K562 (cell line): ENCODE measurements at regions not wholly inside any gene's neighbourhood (a gene's known extent, or its start where the extent isn't known, plus 50 kb on each side); places are given as distances from the start of the nearest gene placed in this dataset.

Source experiments
- ATAC-seq: fragments of 200-7000 bp; cut with Tn5 transposase; 3 replicates; pipeline ENCODE4 v1.9.1; 2020; ENCODE audit warnings: moderate library complexity
- BruUV-seq: library from RNA; stranded (reverse); fragments of 400-500 nt; replicated peaks from 2 replicates; lab custom pipeline; 2021; lab: Mats Ljungman, UMichigan
- CTCF ChIA-PET: fragments of 300-600 bp; formaldehyde crosslinking; extraction: SDS; loops from one replicate; lab custom pipeline; 2021; ENCODE audit warnings: low intra/inter-chr PET ratio; lab: Yijun Ruan, JAX
- POLR2A ChIA-PET: fragments of 300-600, 350-650 bp; sonication (Branson Sonifier 250); formaldehyde crosslinking; extraction: SDS; loops from one replicate; lab custom pipeline; 2021; ENCODE audit warnings: antibody characterized with exemption, inconsistent platforms; lab: Yijun Ruan, JAX
- DNase-seq, 4 experiments: peaks; one replicate each; pipeline versions ENCODE4 v3.0.0 to v3.0.0-alpha.2; 2011 to 2018; ENCODE audit warnings: low spot score in 3 of 4, mixed read lengths in 3 of 4; ENCODE audit errors: extremely low read depth in 1 of 4
- FAIRE-seq: peaks from 2 replicates; lab custom pipeline; 2011; peaks lifted over from hg19 to GRCh38; lab: Jason Lieb, UNC
- H2AFZ ChIP-seq: 2 replicates; pipeline ENCODE4 v1.6.0; 2011; ENCODE audit warnings: low read depth, low read length, control low read depth, inconsistent platforms
- H3K27ac ChIP-seq: fragments of 200-600 bp; 3 replicates; pipeline ENCODE4 v1.8.0; 2011; ENCODE audit warnings: low read depth, mild to moderate bottlenecking, control low read depth, inconsistent platforms, low read length, moderate library complexity, mixed read lengths; ENCODE audit errors: extremely low read depth
- H3K27me3 ChIP-seq, 2 experiments: fragments of 300-600 bp in 1 of 2; 2 replicates in 1 of 2; 3 replicates in 1 of 2; pipeline versions ENCODE4 v1.6.0 to v1.8.0; 2011; ENCODE audit warnings: inconsistent platforms in 2 of 2, low read length in 2 of 2, mild to moderate bottlenecking in 1 of 2, mixed read lengths in 1 of 2, moderate library complexity in 1 of 2; ENCODE audit not compliant: control insufficient read depth in 2 of 2, insufficient read depth in 2 of 2
- H3K36me3 ChIP-seq: fragments of 300-600 bp; 3 replicates; pipeline ENCODE4 v1.8.0; 2011; ENCODE audit warnings: mild to moderate bottlenecking, low read length, inconsistent platforms; ENCODE audit not compliant: control insufficient read depth, insufficient read depth
- H3K4me1 ChIP-seq, 2 experiments: fragments of 200-600 bp in 1 of 2; replicated peaks in 1 of 2; 2 replicates in 1 of 2; 3 replicates in 1 of 2; pipeline versions ENCODE4 v1.5.1 to v1.8.0; 2011; ENCODE audit warnings: inconsistent platforms in 2 of 2, low read length in 2 of 2, mild to moderate bottlenecking in 1 of 2, mixed read lengths in 1 of 2, moderate library complexity in 1 of 2; ENCODE audit not compliant: control insufficient read depth in 2 of 2, insufficient read depth in 2 of 2
- H3K4me2 ChIP-seq: 2 replicates; pipeline ENCODE4 v1.6.1; 2011; ENCODE audit warnings: low read length, control low read depth, inconsistent platforms, mixed read lengths; ENCODE audit not compliant: insufficient read depth
- H3K4me3 ChIP-seq: fragments of 200-600 bp; sonication (generic), shearing (Covaris generic); 2 replicates; pipeline ENCODE4 v1.5.1; 2016; ENCODE audit warnings: control low read depth, inconsistent platforms
- H3K79me2 ChIP-seq: fragments of 200-600 bp; 3 replicates; pipeline ENCODE4 v1.8.0; 2011; ENCODE audit warnings: low read length, inconsistent platforms; ENCODE audit not compliant: control insufficient read depth, insufficient read depth
- H3K9ac ChIP-seq, 2 experiments: 2 replicates each; pipeline versions ENCODE4 v1.6.0 to v1.6.1; 2011; ENCODE audit warnings: low read depth in 2 of 2, low read length in 2 of 2, control low read depth in 1 of 2, inconsistent platforms in 1 of 2, mild to moderate bottlenecking in 1 of 2, mixed read lengths in 1 of 2; ENCODE audit not compliant: insufficient read depth in 1 of 2
- H3K9me1 ChIP-seq: one replicate; pipeline ENCODE4 v1.6.0; 2011; ENCODE audit warnings: inconsistent platforms, mild to moderate bottlenecking, low read length, moderate library complexity; ENCODE audit not compliant: control insufficient read depth, insufficient read depth
- H3K9me3 ChIP-seq: replicated peaks from 2 replicates; pipeline ENCODE4 v1.5.1; 2011; ENCODE audit warnings: low read depth, low read length, inconsistent platforms; ENCODE audit not compliant: control insufficient read depth, insufficient read depth
- H4K20me1 ChIP-seq: replicated peaks from 2 replicates; pipeline ENCODE4 v1.6.1; 2011; ENCODE audit warnings: low read length, inconsistent platforms, mixed read lengths; ENCODE audit not compliant: control insufficient read depth, insufficient read depth
- ARID1B ChIP-seq: fragments of 450-650 bp; IDR thresholded peaks from 2 replicates; pipeline ENCODE4 v1.6.1; 2016; ENCODE audit warnings: antibody characterized with exemption, mild to moderate bottlenecking, inconsistent platforms
- BHLHE40 ChIP-seq: IDR thresholded peaks from 2 replicates; pipeline ENCODE4 v1.6.1; 2011; ENCODE audit warnings: low read length, improper control_type of control experiment
- CC2D1A ChIP-seq: fragments of 450-650 bp; IDR thresholded peaks from 2 replicates; pipeline ENCODE4 v1.6.1; 2017; ENCODE audit warnings: mild to moderate bottlenecking
- CHD1 ChIP-seq: fragments of 200-600 bp; sonication (generic); IDR thresholded peaks from one replicate; pipeline ENCODE4 v1.6.1; 2012; ENCODE audit warnings: mild to moderate bottlenecking, moderate library complexity, low read length, inconsistent platforms
- JUND ChIP-seq, 2 experiments: IDR thresholded peaks; 2 replicates in 1 of 2; 3 replicates in 1 of 2; pipeline ENCODE4 v1.6.1; 2011; ENCODE audit warnings: borderline replicate concordance in 2 of 2, low read depth in 2 of 2, low read length in 2 of 2, improper control_type of control experiment in 1 of 2, missing biosample characterization in 1 of 2, missing genetic modification characterization in 1 of 2, missing genetic modification reagents in 1 of 2
- PHF21A ChIP-seq: fragments of 450-650 bp; IDR thresholded peaks from 2 replicates; pipeline ENCODE4 v1.6.1; 2017; ENCODE audit warnings: low read depth, borderline replicate concordance
- POU5F1 ChIP-seq: fragments of 150-350 bp; IDR thresholded peaks from 2 replicates; pipeline ENCODE4 v1.6.1; 2014; ENCODE audit warnings: borderline replicate concordance, low read length, low read depth, mild to moderate bottlenecking; ENCODE audit not compliant: partially characterized antibody
- SOX6 ChIP-seq: fragments of 450-650 bp; IDR thresholded peaks from 2 replicates; pipeline ENCODE4 v1.6.1; 2014; ENCODE audit warnings: mild to moderate bottlenecking
- XRCC5 ChIP-seq: fragments of 200-400 bp; formaldehyde crosslinking; IDR thresholded peaks from 2 replicates; pipeline ENCODE4 v1.6.1; 2017; ENCODE audit warnings: low read depth, mild to moderate bottlenecking, low read length
- ZNF695 ChIP-seq: fragments of 450-650 bp; formaldehyde crosslinking; IDR thresholded peaks from 2 replicates; pipeline ENCODE4 v1.4.0; 2020; ENCODE audit warnings: mild to moderate bottlenecking, moderate library complexity
- WGBS: fragments of 100-300 bp; shearing (Covaris generic); methylation state at CpG from one replicate; pipeline ENCODE4 v1.1.6; 2016; ENCODE audit warnings: low coverage, mixed read lengths; ENCODE audit not compliant: insufficient coverage; ENCODE audit errors: missing lambda C conversion rate; 5-methylcytosine and 5-hydroxymethylcytosine counted together
- in situ Hi-C: fragments of 300-500 bp; cut with MboI; formaldehyde crosslinking; loops from 4 replicates; pipeline ENCODE4 v1.15.0; 2018; ENCODE audit warnings: inconsistent platforms, mixed read lengths
- intact Hi-C: fragments of 100-400 bp; cut with micrococcal nuclease; formaldehyde crosslinking; loops from 2 replicates; pipeline ENCODE4 v1.14.2; 2022
- TF ChIP-seq, protein P1 (sequence below): sonication (generic); formaldehyde crosslinking; IDR thresholded peaks from 2 replicates; pipeline ENCODE4 v1.8.1; 2023; ENCODE audit warnings: mild to moderate bottlenecking, missing genetic modification reagents
- TF ChIP-seq, protein P2 (sequence below): fragments of 450-650 bp; formaldehyde crosslinking; conservative IDR thresholded peaks from 2 replicates; pipeline ENCODE4 v1.4.0; 2022; ENCODE audit warnings: mild to moderate bottlenecking, missing genetic modification characterization
- TF ChIP-seq, protein P3 (sequence below): fragments of 450-650 bp; formaldehyde crosslinking; IDR thresholded peaks from 2 replicates; pipeline ENCODE4 v1.4.0; 2020; ENCODE audit warnings: mild to moderate bottlenecking, mixed read lengths

DNA sequence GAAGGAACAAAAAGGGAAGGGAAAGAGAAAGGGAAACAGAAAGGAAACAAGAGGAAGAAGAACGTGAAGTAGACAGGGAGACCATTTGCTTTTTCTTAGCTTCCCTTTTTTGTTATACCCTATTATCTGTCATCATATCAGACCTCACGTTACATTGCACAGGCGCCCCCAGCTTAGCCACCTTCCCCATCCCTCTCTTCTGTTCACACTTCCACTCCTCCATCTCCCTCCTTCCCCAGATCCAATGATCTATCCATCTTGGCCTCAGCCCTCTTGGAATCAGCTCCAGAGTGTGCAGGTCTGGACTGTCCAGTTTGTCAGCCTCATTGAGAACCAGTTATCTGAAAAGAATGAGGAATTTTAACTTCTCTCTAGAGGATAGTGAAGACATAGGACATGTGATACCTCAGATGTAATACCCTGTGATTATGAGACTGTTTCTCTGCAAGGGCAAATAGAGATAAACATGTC, 101.1 kb upstream of the ERRFI1 start:
- no peak for ATAC-seq
- Histone ChIP-seq H3K4me2 (no peak overlapping the region; the same call in 1 of the 2 replicates), H3K4me1 (peaks cover 10 to 16% of the 10 kb centered on the region in 2 experiments; a peak in 4 of 5 replicates), H4K20me1 (no peaks in the 10 kb centered on the region), H3K27ac (no peak overlapping the region), H3K4me3 (no peak overlapping the region), H3K27me3 (no peaks in the 10 kb centered on the region; a peak in 1 of 5 replicates), H3K9ac (no peak overlapping the region), H3K79me2 (no peaks in the 10 kb centered on the region), H3K36me3 (no peaks in the 10 kb centered on the region), H2AFZ (peak overlapping the region; percentile 82), H3K9me3 (no peaks in the 10 kb centered on the region), H3K9me1 (no peaks in the 10 kb centered on the region)
- intact Hi-C loops: no loop called here
- CTCF ChIA-PET: no interaction called here
- POLR2A ChIA-PET: interaction anchor here (0.8 kb wide), 1 partner anchor 14 kb away, joined by 3 read pairs; no protein-coding TSS in a partner anchor
- no TSS peak for BruUV-seq
- TF ChIP-seq PHF21A (no peak), XRCC5 (no peak), ARID1B (0 out of 2 replicates have a peak, but pooled peaks have one; percentile 10), CHD1 (no peak), BHLHE40 (peak; percentile 61; the same call in 1 of the 2 replicates), ZNF695 (CRISPR knock-in tag) (no peak), POU5F1 (no peak), SOX6 (peak; percentile 30; the same call in 1 of the 2 replicates), CC2D1A (no peak), JUND (IDR thresholded peaks at IDR 0.05; ENCODE audit: borderline replicate concordance, low read depth, low read length) (no peak), JUND (tag; IDR thresholded peaks at IDR 0.05; ENCODE audit: borderline replicate concordance, low read depth, low read length) (no peak)
- TF ChIP-seq, protein P1, sequence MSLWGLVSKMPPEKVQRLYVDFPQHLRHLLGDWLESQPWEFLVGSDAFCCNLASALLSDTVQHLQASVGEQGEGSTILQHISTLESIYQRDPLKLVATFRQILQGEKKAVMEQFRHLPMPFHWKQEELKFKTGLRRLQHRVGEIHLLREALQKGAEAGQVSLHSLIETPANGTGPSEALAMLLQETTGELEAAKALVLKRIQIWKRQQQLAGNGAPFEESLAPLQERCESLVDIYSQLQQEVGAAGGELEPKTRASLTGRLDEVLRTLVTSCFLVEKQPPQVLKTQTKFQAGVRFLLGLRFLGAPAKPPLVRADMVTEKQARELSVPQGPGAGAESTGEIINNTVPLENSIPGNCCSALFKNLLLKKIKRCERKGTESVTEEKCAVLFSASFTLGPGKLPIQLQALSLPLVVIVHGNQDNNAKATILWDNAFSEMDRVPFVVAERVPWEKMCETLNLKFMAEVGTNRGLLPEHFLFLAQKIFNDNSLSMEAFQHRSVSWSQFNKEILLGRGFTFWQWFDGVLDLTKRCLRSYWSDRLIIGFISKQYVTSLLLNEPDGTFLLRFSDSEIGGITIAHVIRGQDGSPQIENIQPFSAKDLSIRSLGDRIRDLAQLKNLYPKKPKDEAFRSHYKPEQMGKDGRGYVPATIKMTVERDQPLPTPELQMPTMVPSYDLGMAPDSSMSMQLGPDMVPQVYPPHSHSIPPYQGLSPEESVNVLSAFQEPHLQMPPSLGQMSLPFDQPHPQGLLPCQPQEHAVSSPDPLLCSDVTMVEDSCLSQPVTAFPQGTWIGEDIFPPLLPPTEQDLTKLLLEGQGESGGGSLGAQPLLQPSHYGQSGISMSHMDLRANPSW (CRISPR knock-in tag): no peak
- TF ChIP-seq, protein P2, sequence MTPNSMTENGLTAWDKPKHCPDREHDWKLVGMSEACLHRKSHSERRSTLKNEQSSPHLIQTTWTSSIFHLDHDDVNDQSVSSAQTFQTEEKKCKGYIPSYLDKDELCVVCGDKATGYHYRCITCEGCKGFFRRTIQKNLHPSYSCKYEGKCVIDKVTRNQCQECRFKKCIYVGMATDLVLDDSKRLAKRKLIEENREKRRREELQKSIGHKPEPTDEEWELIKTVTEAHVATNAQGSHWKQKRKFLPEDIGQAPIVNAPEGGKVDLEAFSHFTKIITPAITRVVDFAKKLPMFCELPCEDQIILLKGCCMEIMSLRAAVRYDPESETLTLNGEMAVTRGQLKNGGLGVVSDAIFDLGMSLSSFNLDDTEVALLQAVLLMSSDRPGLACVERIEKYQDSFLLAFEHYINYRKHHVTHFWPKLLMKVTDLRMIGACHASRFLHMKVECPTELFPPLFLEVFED: no peak
- TF ChIP-seq, protein P3, sequence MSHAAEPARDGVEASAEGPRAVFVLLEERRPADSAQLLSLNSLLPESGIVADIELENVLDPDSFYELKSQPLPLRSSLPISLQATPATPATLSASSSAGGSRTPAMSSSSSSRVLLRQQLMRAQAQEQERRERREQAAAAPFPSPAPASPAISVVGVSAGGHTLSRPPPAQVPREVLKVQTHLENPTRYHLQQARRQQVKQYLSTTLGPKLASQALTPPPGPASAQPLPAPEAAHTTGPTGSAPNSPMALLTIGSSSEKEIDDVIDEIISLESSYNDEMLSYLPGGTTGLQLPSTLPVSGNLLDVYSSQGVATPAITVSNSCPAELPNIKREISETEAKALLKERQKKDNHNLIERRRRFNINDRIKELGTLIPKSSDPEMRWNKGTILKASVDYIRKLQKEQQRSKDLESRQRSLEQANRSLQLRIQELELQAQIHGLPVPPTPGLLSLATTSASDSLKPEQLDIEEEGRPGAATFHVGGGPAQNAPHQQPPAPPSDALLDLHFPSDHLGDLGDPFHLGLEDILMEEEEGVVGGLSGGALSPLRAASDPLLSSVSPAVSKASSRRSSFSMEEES (CRISPR knock-in tag): no peak
- 12% methylated on average over 3 of the region's 3 CpGs for WGBS
- FAIRE-seq: no peak
- in situ Hi-C loops: no loop called here
- no peak for DNase-seq
